GM23338 (cell line): ENCODE measurements at regions not wholly inside any gene's neighbourhood (a gene's known extent, or its start where the extent isn't known, plus 50 kb on each side); places are given as distances from the start of the nearest gene placed in this dataset.

ENCODE experiments used
- ATAC-seq: fragments of 200-7000 bp; cut with Tn5 transposase; 3 replicates; pipeline ENCODE4 v1.9.1; 2020
- DNase-seq: peaks from one replicate; pipeline ENCODE4 v3.0.0-alpha.2; 2015; ENCODE audit warnings: low spot score
- H2AFZ ChIP-seq: fragments of 200-600 bp; sonication (generic); 2 replicates; pipeline ENCODE4 v1.8.0; 2016; ENCODE audit warnings: antibody characterized with exemption, mild to moderate bottlenecking, moderate library complexity
- H3F3A ChIP-seq: fragments of 200-600 bp; sonication (generic); replicated peaks from 2 replicates; pipeline ENCODE4 v1.8.0; 2017; ENCODE audit warnings: antibody characterized with exemption, mixed run types, low read depth
- H3K27ac ChIP-seq: fragments of 200-600 bp; sonication (generic); 2 replicates; pipeline ENCODE4 v1.6.1; 2016; ENCODE audit warnings: low read depth
- H3K27me3 ChIP-seq: fragments of 200-600 bp; sonication (generic); 2 replicates; pipeline ENCODE4 v1.8.0; 2016; ENCODE audit warnings: mild to moderate bottlenecking, mixed run types, moderate library complexity; ENCODE audit not compliant: insufficient read depth
- H3K36me3 ChIP-seq: fragments of 200-600 bp; sonication (generic); 2 replicates; pipeline ENCODE4 v1.8.0; 2016; ENCODE audit warnings: mild to moderate bottlenecking; ENCODE audit not compliant: insufficient read depth
- H3K4me1 ChIP-seq: fragments of 200-600 bp; sonication (generic); 2 replicates; pipeline ENCODE4 v1.8.0; 2016; ENCODE audit warnings: mild to moderate bottlenecking, moderate library complexity; ENCODE audit not compliant: insufficient read depth
- H3K4me2 ChIP-seq: fragments of 200-600 bp; sonication (generic); 2 replicates; pipeline ENCODE4 v1.7.1; 2017; ENCODE audit warnings: mixed run types
- H3K4me3 ChIP-seq: fragments of 200-600 bp; sonication (generic); 2 replicates; pipeline ENCODE4 v1.6.1; 2016; ENCODE audit warnings: mixed run types
- H3K79me2 ChIP-seq: fragments of 200-600 bp; sonication (generic); replicated peaks from 2 replicates; pipeline ENCODE4 v1.8.0; 2017; ENCODE audit warnings: mild to moderate bottlenecking; ENCODE audit not compliant: insufficient read depth
- H3K9me2 ChIP-seq: fragments of 200-600 bp; sonication (generic); 2 replicates; pipeline ENCODE4 v1.8.0; 2017; ENCODE audit not compliant: insufficient read depth
- H4K20me1 ChIP-seq: fragments of 200-600 bp; sonication (generic); replicated peaks from 2 replicates; pipeline ENCODE4 v1.8.0; 2017; ENCODE audit warnings: mild to moderate bottlenecking; ENCODE audit not compliant: insufficient read depth
- H3K27ac Mint-ChIP-seq: 2 replicates; pipeline ENCODE4 v1.8.0; 2020; ENCODE audit warnings: inconsistent platforms, mild to moderate bottlenecking, moderate library complexity, mixed read lengths
- H3K27me3 Mint-ChIP-seq: 3 replicates; pipeline ENCODE4 v1.8.0; 2022; ENCODE audit warnings: low read depth, mild to moderate bottlenecking, moderate library complexity, mixed read lengths, inconsistent platforms; ENCODE audit not compliant: insufficient read depth, poor library complexity
- H3K36me3 Mint-ChIP-seq: 3 replicates; pipeline ENCODE4 v1.8.0; 2021; ENCODE audit warnings: low read depth, mild to moderate bottlenecking, inconsistent platforms, moderate library complexity, mixed read lengths
- H3K4me1 Mint-ChIP-seq: 3 replicates; pipeline ENCODE4 v1.8.0; 2020; ENCODE audit warnings: mild to moderate bottlenecking, inconsistent platforms, mixed read lengths
- H3K4me3 Mint-ChIP-seq: 3 replicates; pipeline ENCODE4 v1.8.0; 2021; ENCODE audit warnings: moderate library complexity, mild to moderate bottlenecking, inconsistent platforms, mixed read lengths
- H3K9me3 Mint-ChIP-seq: 3 replicates; pipeline ENCODE4 v1.8.0; 2020; ENCODE audit warnings: moderate library complexity, mild to moderate bottlenecking, inconsistent platforms, mixed read lengths
- CREB1 ChIP-seq: fragments of 250-450 bp; sonication (Bioruptor Pico); IDR thresholded peaks from 2 replicates; pipeline ENCODE4 v1.5.0; 2020; ENCODE audit warnings: low read depth, mild to moderate bottlenecking, moderate library complexity
- CTCF ChIP-seq, 2 experiments: fragments of 200-600 bp in 1 of 2; sonication (generic) in 1 of 2; conservative IDR thresholded peaks; 2 replicates each; pipeline versions ENCODE4 v1.5.1 to v1.6.1; 2016 to 2017; ENCODE audit warnings: antibody characterized with exemption in 2 of 2, low read depth in 2 of 2, mild to moderate bottlenecking in 2 of 2, moderate library complexity in 1 of 2
- EZH2 ChIP-seq: fragments of 200-600 bp; sonication (generic); IDR thresholded peaks from one replicate; pipeline ENCODE4 v1.8.0; 2017; ENCODE audit warnings: antibody characterized with exemption, mild to moderate bottlenecking, low read depth; ENCODE audit not compliant: unreplicated experiment
- EZH2phosphoT487 ChIP-seq: fragments of 200-600 bp; sonication (generic); IDR thresholded peaks from one replicate; pipeline ENCODE4 v1.8.1; 2018; ENCODE audit warnings: antibody characterized with exemption; ENCODE audit not compliant: unreplicated experiment
- JUNB ChIP-seq: IDR thresholded peaks from one replicate; pipeline ENCODE4 v1.6.1; 2016; ENCODE audit warnings: antibody characterized with exemption; ENCODE audit not compliant: unreplicated experiment
- NANOG ChIP-seq: IDR thresholded peaks from 2 replicates; pipeline ENCODE4 v1.6.1; 2016; ENCODE audit warnings: antibody characterized with exemption, borderline replicate concordance
- POLR2AphosphoS5 ChIP-seq: IDR thresholded peaks from 2 replicates; pipeline ENCODE4 v1.6.1; 2016; ENCODE audit warnings: antibody characterized with exemption, low read depth
- STAT1 ChIP-seq: IDR thresholded peaks from one replicate; pipeline ENCODE4 v1.6.1; 2016; ENCODE audit warnings: antibody characterized with exemption; ENCODE audit not compliant: unreplicated experiment
- ZNF114 ChIP-seq: fragments of 250-450 bp; sonication (Bioruptor Pico); IDR thresholded peaks from 2 replicates; pipeline ENCODE4 v1.5.0; 2020; ENCODE audit warnings: mild to moderate bottlenecking, moderate library complexity
- ZNF331 ChIP-seq: fragments of 250-450 bp; sonication (Bioruptor Pico); IDR thresholded peaks from 2 replicates; pipeline ENCODE4 v1.5.0; 2020; ENCODE audit warnings: low read depth, mild to moderate bottlenecking, moderate library complexity
- ZNF462 ChIP-seq: fragments of 250-450 bp; sonication (Bioruptor Pico); IDR thresholded peaks from 2 replicates; pipeline ENCODE4 v1.5.0; 2020; ENCODE audit warnings: mild to moderate bottlenecking, moderate library complexity
- TF ChIP-seq, protein P1 (sequence below): IDR thresholded peaks from 2 replicates; pipeline ENCODE4 v1.6.1; 2016; ENCODE audit warnings: antibody characterized with exemption
- TF ChIP-seq, protein P2 (sequence below): IDR thresholded peaks from one replicate; pipeline ENCODE4 v1.6.1; 2018; ENCODE audit warnings: antibody characterized with exemption; ENCODE audit not compliant: unreplicated experiment

DNA sequence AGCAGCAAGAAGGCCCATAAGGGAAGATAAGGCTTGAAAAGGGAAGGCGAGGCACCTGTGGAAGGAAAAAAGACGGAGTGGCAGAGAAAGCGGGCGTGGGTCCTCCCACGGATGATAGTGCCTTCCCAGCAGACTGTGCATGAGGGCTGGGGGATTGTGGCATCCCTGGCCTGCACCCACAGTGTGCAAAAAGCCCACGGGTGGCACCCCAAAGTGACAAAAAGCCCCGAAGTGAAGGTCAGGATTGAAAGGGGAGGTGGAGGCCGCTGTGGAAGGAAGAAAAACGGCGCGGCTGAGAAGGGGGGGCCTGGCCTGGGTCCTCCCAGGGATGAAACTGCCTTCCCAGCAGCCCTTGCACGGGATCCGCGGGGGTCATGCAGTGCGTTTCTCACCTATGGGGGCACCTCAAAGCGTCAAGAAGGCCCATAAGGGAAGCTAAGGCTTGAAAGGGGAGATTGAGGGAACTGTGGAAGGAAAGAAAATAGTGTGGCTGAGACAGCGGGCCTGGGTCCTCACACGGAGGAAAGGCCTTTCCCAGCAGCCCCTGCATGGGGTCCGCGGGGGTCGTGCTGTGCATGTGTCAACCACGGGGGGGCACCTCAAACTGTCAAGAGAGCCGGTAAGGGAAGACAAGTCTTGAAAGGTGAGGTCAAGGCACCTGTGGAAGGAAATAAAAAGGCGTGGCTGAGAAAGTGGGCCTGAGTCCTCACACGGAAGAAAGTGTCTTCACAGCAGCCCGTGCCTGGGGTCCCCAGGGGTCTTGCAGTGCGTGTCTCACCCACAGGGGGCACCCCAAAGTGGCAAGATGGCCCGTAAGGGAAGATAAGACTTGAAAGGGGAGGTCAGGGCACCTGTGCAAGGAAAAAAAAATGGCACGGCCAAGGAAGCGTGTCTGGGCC is 274.1 kb downstream of the ALG10 start:
- H3K79me2 ChIP-seq = no peaks in the 10 kb centered on the region
- no peak overlapping the region for H3K27ac Mint-ChIP-seq
- no peaks in the 10 kb centered on the region for H4K20me1 ChIP-seq
- H3K9me2 ChIP-seq = no peaks in the 10 kb centered on the region
- H3F3A ChIP-seq = no peaks in the 10 kb centered on the region
- ATAC-seq = no peak
- no peaks in the 10 kb centered on the region for H3K4me1 ChIP-seq
- peaks cover 77% of the 10 kb centered on the region for H3K36me3 Mint-ChIP-seq
- no peak overlapping the region for H3K4me2 ChIP-seq
- DNase-seq = no peak
- H3K4me3 Mint-ChIP-seq = no peak overlapping the region
- TF ChIP-seq CREB1 (CRISPR knock-in tag) = no peak
- no peak for TF ChIP-seq NANOG
- no peak for TF ChIP-seq EZH2
- TF ChIP-seq ZNF462 (CRISPR knock-in tag) = no peak
- TF ChIP-seq POLR2AphosphoS5 = no peak
- TF ChIP-seq, protein P1, sequence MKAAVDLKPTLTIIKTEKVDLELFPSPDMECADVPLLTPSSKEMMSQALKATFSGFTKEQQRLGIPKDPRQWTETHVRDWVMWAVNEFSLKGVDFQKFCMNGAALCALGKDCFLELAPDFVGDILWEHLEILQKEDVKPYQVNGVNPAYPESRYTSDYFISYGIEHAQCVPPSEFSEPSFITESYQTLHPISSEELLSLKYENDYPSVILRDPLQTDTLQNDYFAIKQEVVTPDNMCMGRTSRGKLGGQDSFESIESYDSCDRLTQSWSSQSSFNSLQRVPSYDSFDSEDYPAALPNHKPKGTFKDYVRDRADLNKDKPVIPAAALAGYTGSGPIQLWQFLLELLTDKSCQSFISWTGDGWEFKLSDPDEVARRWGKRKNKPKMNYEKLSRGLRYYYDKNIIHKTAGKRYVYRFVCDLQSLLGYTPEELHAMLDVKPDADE = no peak
- no peak for TF ChIP-seq EZH2phosphoT487
- TF ChIP-seq CTCF (conservative IDR thresholded peaks at IDR 0.05; ENCODE audit: low read depth in 2 of 2) = no peak
- TF ChIP-seq, protein P2, sequence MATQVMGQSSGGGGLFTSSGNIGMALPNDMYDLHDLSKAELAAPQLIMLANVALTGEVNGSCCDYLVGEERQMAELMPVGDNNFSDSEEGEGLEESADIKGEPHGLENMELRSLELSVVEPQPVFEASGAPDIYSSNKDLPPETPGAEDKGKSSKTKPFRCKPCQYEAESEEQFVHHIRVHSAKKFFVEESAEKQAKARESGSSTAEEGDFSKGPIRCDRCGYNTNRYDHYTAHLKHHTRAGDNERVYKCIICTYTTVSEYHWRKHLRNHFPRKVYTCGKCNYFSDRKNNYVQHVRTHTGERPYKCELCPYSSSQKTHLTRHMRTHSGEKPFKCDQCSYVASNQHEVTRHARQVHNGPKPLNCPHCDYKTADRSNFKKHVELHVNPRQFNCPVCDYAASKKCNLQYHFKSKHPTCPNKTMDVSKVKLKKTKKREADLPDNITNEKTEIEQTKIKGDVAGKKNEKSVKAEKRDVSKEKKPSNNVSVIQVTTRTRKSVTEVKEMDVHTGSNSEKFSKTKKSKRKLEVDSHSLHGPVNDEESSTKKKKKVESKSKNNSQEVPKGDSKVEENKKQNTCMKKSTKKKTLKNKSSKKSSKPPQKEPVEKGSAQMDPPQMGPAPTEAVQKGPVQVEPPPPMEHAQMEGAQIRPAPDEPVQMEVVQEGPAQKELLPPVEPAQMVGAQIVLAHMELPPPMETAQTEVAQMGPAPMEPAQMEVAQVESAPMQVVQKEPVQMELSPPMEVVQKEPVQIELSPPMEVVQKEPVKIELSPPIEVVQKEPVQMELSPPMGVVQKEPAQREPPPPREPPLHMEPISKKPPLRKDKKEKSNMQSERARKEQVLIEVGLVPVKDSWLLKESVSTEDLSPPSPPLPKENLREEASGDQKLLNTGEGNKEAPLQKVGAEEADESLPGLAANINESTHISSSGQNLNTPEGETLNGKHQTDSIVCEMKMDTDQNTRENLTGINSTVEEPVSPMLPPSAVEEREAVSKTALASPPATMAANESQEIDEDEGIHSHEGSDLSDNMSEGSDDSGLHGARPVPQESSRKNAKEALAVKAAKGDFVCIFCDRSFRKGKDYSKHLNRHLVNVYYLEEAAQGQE = no peak
- TF ChIP-seq ZNF331 (CRISPR knock-in tag) = no peak
- TF ChIP-seq STAT1 = no peak
- TF ChIP-seq JUNB = no peak
- no peak for TF ChIP-seq ZNF114 (CRISPR knock-in tag)
- H3K4me1 Mint-ChIP-seq = no peaks in the 10 kb centered on the region; the same call in 2 of the 3 replicates
- H3K27ac ChIP-seq = no peak overlapping the region
- no peak overlapping the region for H3K4me3 ChIP-seq
- H3K27me3 ChIP-seq = no peaks in the 10 kb centered on the region
- peaks cover 100% of the 10 kb centered on the region for H3K9me3 Mint-ChIP-seq
- H2AFZ ChIP-seq = no peak overlapping the region
- peaks cover 15% of the 10 kb centered on the region for H3K27me3 Mint-ChIP-seq
- no peaks in the 10 kb centered on the region; the same call in 1 of the 2 replicates for H3K36me3 ChIP-seq
